LNCaP clone FGC (cell line): ENCODE measurements at regions not wholly inside any gene's neighbourhood (a gene's known extent, or its start where the extent isn't known, plus 50 kb on each side); places are given as distances from the start of the nearest gene placed in this dataset.

Experiments
- DNase-seq: peaks from one replicate; pipeline ENCODE4 v3.0.0-alpha.2; 2011; ENCODE audit warnings: low read depth
- H3K4me3 ChIP-seq: 2 replicates; pipeline ENCODE4 v1.5.1; 2011; ENCODE audit warnings: mild to moderate bottlenecking, low read depth, low read length, control low read depth
- TF ChIP-seq, protein P1 (sequence below): IDR thresholded peaks from 2 replicates; pipeline ENCODE4 v1.5.1; 2012; ENCODE audit warnings: mild to moderate bottlenecking; ENCODE audit not compliant: control insufficient read depth, insufficient read depth; ENCODE audit errors: extremely low read depth

DNA sequence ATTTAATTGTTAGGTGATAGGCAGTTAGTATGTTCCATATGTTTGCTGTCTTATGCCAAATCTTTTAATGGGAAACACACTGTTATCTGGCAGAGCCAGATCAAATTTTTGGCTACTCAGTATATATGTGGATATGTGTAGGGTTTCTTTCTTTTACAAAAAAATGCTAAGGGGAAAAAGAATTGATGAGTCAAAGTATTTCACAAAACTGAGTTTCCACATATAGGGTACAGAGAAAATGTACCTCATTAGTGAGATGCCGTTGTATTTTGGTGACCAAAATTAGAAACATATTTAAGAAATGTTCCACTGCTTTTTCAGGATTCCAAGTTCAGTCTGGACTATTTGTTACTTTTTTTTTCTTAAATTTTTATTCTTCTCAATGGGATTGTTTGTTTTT is 201.2 kb upstream of the PTGFR start:
- TF ChIP-seq, protein P1, sequence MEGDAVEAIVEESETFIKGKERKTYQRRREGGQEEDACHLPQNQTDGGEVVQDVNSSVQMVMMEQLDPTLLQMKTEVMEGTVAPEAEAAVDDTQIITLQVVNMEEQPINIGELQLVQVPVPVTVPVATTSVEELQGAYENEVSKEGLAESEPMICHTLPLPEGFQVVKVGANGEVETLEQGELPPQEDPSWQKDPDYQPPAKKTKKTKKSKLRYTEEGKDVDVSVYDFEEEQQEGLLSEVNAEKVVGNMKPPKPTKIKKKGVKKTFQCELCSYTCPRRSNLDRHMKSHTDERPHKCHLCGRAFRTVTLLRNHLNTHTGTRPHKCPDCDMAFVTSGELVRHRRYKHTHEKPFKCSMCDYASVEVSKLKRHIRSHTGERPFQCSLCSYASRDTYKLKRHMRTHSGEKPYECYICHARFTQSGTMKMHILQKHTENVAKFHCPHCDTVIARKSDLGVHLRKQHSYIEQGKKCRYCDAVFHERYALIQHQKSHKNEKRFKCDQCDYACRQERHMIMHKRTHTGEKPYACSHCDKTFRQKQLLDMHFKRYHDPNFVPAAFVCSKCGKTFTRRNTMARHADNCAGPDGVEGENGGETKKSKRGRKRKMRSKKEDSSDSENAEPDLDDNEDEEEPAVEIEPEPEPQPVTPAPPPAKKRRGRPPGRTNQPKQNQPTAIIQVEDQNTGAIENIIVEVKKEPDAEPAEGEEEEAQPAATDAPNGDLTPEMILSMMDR: no peak
- DNase-seq: no peak
- no peak overlapping the region for H3K4me3 ChIP-seq

DNA sequence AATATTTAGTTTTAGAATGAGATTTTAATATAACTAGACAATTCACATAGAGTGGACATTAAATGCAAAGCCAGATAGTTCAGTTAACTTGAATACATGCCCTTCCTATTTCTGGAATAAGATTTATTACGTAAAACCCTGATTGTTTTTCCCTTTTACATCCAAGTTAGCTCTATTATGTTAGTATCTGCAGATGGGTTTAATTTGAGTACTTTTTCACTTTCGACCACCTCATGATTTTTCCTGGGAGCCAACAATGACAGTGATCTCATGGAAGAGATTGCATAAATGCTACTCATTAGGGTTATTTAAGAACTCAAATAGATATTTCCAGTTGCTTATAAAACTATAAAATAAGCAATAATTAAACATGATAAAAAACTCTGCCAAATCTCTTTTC is 199.4 kb upstream of the PTGFR start:
- DNase-seq: no peak
- H3K4me3 ChIP-seq: no peak overlapping the region
- TF ChIP-seq, protein P1: no peak

DNA sequence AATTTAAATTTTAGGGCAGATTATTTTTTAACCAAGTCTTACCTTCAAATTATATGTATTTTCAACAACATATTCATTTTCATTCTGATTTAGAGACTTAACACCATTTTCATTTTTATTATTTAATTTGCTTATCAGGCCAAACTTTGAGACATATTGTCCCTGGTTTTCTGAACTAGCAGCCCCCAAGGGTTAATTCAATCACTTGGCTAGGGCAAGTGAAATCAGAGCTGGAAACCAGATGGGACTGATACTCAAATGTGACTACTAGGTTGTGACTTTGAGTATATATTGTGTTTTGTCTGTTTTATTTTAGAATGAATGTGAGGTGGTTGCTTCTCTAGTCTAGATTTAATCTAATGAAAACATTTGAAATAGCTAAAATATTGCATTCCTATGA is 198.9 kb upstream of the PTGFR start:
- no peak overlapping the region for H3K4me3 ChIP-seq
- no peak for DNase-seq
- TF ChIP-seq, protein P1: no peak

DNA sequence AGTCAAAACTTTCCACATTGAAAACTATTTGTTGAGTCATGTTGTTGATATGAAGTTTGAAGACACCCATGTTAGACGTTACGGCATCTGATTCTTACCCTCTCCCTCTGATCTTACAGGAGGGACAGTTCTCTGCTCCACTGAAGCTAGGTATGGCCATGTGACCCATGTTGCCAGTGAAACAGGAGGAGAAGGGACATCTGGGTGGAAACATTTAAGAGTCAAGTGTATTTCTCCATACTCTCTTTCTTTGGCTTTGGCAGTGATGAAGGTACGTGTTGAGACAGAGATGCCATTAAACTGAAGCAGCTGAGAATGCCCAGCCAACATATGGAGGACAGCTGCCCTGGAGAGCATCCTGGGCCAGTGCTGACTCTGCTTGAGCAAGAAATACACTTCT is 198.4 kb upstream of the PTGFR start:
- DNase-seq: no peak
- TF ChIP-seq, protein P1: no peak
- H3K4me3 ChIP-seq: no peak overlapping the region

DNA sequence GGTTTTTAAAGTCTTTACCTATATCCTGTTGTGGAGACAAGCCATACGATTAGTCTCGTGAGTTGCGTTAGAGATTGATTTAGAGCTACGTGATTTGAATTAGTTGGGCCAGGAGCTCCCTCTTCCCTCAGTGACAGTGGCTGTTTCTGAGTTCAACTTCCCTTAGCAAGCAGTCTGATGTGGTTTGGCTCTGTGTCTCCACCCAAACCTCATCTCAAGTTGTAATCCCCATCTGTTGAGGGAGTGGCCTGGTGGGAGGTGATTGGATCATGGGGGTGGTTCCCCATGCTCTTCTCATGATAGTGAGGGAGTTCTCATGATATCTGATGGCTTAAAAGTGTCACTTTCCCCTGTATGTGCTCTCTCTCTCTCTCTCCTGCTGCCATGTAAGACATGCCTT is 192.9 kb upstream of the PTGFR start:
- no peak for DNase-seq
- no peak overlapping the region for H3K4me3 ChIP-seq
- TF ChIP-seq, protein P1: no peak

DNA sequence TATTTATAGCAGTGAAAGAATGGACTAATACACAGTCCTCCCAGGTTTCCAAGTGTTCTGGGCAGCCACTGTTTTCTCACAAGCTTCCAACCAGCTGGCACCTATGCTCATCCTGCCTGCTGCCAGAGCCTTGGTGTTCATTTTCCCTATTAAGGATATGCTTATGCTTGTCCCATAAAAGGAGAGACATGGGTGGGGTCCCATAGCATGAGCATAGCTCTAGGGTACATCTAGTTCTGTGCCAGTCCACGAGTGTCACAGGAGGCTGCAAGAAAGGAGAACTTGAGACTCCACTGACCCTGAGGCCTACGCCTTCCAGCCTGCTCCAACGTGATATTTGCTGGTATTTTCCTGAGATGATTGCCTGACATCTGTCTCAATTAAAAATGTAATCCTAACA is 192.4 kb upstream of the PTGFR start:
- TF ChIP-seq, protein P1: no peak
- no peak for DNase-seq
- H3K4me3 ChIP-seq: no peak overlapping the region

DNA sequence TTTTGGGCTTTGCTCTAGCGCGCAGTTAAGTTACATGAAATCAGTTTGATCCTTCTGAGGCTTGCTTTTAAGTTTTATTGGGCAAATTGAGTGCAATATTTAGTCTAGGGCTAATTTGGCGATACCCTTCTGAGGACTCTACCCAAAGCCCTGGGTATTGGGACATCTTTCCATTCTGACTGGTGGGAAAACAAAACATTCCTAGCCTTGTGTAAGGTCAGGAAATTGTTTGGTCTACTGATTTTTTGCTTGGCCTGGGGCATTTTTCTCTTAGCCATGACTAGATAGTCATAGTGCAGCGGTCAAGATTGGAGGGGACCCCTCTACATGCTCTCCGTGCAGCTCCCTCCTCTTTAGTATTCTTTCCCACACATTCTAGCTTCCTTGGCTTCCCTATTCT is 189.6 kb upstream of the PTGFR start:
- no peak overlapping the region for H3K4me3 ChIP-seq
- TF ChIP-seq, protein P1: no peak
- no peak for DNase-seq
